ENCODE measurements at regions not wholly inside any gene's neighbourhood (a gene's known extent, or its start where the extent isn't known, plus 50 kb on each side); places are given as distances from the start of the nearest gene placed in this dataset.

- TF ChIP-seq POLR2A (IDR thresholded peaks at IDR 0.05; ENCODE audit: extremely low read depth, insufficient read length): no peak
- TF ChIP-seq, protein P1, sequence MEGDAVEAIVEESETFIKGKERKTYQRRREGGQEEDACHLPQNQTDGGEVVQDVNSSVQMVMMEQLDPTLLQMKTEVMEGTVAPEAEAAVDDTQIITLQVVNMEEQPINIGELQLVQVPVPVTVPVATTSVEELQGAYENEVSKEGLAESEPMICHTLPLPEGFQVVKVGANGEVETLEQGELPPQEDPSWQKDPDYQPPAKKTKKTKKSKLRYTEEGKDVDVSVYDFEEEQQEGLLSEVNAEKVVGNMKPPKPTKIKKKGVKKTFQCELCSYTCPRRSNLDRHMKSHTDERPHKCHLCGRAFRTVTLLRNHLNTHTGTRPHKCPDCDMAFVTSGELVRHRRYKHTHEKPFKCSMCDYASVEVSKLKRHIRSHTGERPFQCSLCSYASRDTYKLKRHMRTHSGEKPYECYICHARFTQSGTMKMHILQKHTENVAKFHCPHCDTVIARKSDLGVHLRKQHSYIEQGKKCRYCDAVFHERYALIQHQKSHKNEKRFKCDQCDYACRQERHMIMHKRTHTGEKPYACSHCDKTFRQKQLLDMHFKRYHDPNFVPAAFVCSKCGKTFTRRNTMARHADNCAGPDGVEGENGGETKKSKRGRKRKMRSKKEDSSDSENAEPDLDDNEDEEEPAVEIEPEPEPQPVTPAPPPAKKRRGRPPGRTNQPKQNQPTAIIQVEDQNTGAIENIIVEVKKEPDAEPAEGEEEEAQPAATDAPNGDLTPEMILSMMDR (IDR thresholded peaks at IDR 0.05; ENCODE audit: low read depth, low read length): no peak
Measured at GRCh38 chr4:164512124-164512523, 241.8 kb upstream of the SMIM31 start.

All from NB4 (cell line).